ENCODE measurements at regions not wholly inside any gene's neighbourhood (a gene's known extent, or its start where the extent isn't known, plus 50 kb on each side); places are given as distances from the start of the nearest gene placed in this dataset.
A peak's percentile ranks its signal among the peaks of the same experiment; 100 is the strongest.

DNA sequence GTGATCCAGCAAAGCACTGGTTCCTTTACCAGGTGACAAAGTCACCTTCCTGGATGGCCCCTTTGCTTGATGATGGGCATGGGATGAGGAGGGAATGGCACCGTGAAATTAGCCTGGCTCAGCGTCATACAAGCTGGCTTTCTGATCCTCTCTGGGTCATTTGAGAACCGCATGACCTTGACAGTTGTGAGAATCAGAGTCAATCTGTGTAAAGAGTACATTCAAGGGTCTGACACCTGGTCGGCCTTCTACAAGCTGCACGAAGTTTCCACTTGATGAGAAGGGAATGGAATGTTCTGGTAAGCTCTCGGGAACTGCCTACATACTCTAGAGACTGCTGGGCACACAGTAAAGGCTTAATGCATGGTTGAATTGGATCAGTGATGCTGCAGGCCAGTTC, 319.8 kb upstream of the TLE3 start:
- no peak for DNase-seq

DNA sequence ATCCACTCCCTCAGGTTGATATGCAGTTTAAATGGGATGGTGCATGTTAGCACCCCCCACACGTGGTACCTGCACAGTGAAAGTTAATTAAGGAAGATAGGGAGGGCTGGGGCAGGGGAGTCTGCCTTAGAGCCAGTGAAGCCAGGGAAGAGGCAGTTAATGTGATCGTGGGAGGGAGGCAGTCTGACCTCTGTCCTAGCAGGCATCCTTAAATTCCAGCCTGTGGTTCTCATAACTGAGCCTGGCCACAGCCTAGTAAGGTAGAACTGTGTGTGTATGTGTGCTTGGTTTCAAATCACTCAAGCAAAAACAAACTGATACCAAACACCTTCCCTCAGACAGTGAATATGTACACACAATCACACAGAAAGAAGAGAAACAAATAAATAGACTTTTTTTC, 319.1 kb upstream of the TLE3 start:
- DNase-seq = no peak

DNA sequence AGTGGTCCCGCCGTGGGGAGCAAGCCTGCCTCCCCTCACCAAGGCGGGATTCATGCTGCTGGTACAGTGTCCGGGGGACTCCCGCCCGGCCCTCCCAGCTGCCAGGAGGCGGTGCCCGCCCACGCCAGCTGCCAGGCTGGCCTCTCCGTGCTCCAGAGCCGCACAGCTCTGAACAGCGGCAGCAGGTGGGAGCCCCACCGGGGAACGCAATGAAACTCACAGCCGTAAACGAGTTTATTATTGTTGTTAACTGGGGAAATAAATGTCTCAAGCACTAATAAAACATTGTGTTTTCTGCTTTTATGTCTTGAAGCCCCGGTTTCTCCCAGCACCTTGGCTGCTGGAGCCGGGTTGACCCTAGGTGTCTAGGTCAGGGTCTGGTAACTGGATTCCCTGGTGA, 317.7 kb upstream of the TLE3 start:
- DNase-seq = no peak

DNA sequence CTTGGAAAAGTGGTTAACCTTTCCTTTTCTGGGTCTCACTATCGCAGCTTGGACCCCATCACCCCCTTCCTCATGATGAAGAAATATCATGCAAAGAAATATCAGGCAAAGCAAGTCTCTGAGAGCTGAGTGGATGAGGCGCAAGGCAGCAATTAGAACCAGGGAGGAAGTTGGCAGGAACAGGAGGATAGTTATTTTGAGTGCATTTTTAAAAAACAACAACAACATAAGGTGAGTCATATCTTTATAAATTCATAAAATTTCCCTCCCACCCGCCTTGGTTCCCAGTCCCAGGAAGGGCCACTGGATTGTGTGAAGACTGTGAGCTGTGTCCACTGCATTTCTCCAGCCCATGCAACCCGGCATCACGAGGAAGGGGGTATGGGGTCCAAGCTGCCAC, 316.9 kb upstream of the TLE3 start:
- DNase-seq = no peak

DNA sequence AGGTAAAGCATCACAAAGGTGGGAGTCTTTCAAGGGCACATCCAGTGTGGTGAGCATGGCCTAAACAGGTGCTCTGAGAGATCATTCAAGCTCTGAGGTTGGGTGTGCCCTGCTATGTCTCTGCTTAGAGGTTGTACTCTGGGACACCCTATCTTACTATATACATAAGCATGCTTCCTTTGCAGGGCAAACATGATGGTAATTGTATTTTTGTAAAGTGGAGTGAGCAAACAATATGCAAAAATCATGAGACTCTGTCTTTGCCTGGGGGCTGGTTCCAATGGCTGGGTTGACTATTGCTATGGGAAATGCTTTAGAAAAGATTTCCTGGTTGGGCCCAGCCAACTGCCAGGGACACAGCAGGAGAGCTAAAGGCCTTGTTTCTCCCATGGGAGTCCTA, 315.1 kb upstream of the TLE3 start:
- DNase-seq = peak; percentile 25

DNA sequence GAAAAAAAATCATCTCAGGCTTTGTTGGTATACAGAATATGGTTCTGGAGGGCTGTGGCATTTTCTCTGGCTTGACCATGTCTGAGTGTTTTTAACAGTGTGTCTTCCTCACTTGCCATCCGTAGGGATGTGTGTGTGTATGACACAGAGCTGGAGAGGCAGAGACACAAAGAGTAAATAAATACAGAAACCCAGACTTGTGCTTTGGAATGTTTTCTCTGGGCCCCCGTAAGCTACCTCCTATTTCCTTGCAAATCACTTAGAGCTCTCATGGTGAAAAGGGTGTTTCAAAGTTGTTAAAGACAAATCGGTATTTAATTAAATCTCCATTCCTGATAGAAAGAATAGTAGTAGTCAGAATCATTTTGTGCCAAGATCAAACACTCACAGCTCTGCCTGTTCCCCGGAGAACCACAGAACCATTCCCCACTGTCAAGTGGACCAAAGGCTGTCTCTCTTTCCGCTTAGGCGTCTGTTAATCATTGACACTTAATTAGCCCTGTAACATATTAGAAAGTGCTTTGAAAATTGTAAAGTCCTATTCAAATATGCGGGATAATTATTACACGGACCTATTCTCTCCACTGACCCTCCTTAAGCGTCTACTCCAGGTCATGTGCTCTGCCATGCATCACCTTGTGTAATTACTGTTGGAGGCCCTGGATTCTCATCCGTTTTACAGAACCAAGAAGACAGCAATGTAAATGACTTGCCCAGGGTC, 313.6 kb upstream of the TLE3 start:
- no peak for DNase-seq

DNA sequence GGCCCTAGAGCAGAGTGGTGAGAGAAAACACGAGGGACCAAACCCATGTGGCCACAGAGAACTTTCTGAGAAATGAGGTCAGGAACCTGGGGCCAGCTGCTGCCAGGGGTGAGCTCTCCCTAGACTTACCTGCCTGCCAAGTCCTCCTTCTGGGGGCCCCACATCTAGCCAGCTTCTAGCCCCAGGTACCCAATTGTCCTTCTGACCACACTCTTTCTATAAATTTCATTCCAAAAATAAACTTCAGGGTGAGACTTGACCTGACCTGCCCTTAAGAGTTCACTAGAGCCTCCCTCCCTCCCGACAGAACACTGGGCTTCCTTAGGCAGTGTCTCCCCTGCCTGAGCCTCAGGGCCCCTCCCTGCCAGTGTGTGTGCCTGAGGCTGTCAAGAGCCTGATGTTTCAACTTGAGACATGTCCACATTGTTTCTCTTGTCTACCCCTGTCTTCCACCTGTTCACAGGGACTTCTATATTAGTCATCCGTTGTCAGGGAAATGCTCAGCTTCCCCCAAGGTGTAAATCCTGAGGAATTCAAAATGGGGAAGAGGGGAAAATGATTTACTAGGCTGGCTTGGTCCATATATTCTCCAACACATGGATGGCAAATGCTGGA, 312.8 kb upstream of the TLE3 start:
- DNase-seq = no peak

DNA sequence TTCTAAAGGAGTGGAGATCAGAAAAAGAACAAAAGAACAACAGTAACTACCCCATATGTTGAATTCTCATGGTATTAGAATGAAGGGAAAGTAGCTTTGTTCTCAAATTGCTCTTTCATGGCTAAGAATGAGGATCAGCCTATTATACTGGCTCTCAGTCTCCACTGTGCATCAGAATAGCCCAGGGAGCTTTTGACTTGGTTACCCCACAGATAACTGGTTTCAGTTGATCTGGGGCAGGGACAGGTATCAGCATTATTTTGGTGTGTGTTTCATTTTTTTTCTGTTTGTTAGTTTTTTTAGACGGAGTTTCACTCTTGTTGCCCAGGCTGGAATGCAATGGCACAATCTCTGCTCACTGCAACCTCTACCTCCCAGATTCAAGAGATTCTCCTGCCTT, 311.7 kb upstream of the TLE3 start:
- DNase-seq = no peak

DNA sequence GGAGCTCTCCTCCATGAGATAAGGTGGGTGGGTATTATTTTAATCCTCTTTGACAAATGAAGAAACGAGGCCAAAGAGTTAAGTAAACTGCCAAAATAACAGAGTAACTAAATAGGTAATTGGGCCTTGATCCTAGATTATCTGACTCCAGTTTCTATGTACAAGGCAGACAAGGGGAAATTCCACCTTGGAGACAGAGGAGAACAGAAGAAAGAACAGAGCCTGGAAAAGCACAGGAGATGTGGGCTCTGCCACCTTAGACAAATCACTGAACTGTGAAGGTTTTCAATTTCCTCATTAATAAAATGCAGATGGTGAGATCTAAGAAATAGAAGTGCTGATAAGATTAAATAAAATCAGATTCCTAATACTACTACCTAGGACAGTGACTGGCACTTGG, 310.2 kb upstream of the TLE3 start:
- DNase-seq = no peak

DNA sequence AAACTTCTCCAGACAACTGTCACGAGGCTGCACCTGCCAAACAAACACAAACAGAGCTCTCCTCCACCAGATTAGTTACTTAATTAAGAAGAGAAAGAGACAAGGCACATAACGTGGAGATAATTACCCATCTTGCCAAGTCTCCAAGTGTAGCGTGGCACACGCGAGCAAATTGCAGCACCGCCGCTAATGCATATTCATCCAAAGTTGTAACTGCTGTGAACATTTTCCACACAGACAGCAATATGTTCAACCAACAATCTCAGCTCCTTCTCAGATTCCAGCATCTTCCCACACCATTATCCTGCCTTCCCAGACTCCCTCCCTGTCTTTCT, 309.6 kb upstream of the TLE3 start:
- no peak for DNase-seq

DNA sequence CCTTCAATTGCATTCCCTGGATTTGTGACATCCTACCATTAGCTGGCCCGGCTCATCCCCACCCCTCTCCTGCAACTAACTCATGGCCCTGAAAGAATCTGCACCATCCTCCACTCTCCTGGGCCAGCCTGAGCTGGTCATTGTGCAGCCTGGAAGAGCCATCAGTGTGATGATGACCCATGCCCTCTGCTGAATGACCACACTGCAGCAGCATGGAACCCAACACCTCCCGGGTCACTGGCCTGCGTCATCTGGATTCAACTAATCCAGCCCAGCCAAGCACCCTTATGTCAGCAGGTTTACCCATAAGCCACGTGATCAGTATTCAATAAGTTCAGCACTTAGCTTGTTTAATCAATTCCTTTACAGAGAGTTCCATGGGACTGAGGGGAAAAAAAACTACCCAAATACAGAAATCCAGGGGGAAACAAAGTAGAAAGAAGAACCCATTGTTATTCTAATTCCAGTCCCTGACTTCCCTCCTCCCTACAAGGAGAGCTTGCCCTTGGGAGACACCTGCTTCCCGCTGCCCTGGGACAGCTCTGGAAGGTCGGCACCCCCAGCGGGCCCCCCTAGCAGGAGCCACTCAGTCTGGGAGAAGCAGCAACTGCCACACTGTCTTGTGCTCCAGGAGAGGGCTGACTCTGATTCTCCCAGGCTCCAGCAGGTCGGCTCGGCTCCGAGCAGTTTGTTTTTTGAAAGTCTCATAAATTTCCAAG, 309.1 kb upstream of the TLE3 start:
- DNase-seq = no peak

DNA sequence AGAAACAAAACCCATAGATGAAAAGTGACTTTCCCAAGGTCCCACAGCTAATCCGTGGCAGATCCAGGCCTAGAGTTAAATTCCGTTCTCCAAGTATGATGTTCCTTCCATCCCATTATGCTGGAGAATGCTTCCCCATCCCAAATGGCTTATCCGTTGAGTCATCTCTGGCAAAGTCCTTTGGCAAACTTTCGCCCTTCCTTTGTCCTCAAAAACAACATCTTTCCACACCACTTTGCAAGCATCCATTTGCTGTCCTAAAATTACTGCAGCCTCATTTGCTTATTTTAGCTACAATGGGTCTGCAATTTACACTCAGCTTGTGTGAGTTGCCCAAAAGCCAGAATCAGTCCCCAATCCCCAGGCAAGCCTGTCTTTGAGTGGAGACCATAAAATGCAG, 304.0 kb upstream of the TLE3 start:
- DNase-seq = no peak

DNA sequence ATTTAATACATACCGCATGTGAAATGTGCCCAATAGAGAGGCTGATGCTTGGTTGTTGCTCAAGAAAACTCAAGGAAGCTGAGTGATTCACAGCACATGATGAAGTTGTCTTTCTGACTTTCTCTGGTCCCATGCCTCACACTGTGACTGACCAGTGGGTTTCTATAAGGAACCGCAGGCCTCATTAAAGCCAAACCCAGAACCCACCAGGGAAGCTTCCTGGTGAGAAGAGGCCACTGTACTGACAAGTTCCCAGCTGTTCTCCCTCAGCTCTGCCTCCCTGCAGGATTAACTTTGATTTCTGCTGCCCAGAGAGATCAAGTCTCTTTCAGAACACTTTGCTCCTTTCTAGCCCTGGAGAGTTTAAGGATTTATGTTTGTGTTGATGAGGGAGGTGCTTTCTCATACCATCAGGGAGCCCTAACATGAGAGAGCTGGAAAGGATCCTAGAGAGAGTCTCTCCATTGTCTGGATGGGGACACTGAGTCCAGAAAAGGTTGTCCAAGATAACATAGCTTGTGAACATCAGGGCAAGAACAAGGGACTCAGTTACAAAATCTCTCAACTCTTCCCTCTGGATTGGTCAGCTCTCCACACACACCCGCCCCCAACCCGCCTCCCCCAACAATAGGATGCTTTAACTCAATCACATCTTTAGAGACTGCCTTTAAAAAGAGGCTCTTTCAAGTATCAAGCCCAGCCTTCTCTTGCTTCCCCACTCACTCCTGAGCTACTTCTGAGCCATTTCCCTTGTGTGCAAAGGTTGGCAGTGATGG, 303.2 kb upstream of the TLE3 start:
- DNase-seq = no peak

DNA sequence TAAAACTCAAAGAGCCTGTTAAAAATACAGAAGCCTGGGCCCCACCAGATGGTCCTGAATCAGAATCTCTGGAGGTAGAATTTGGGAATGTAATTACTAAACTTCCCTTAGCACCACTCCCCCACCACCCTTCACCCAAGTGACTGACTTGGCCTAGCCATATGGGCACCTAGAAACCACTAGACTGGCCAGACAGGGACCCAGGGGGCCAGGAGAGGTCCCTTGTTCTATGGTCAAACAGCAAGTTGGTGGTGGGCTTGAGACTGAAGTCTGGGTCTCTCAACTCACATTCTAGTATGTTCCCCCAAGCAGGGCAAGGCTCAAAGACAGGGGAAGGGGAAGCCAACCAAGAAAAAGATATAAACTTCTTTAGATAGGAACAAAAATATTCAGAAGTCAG, 301.5 kb upstream of the TLE3 start:
- DNase-seq = no peak

DNA sequence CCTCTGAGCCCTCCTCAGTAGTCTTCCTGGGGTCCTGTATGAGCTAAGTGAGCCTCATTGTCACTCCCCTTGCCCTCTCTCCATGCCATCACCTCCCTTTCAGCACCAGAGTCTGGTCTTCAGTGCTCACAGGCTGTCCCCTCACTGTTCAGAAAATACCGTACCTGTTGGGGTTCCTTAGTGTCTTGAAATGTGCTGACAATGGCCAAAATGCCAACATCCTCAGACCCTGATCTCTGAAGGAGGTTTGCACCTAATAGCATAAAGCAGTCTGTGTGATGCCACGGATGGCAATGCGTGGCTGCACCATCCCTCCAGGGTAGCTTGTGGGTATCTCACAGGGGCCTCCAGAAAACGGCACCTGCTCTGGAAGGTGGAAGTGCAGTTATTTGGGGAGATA, 301.0 kb upstream of the TLE3 start:
- no peak for DNase-seq

DNA sequence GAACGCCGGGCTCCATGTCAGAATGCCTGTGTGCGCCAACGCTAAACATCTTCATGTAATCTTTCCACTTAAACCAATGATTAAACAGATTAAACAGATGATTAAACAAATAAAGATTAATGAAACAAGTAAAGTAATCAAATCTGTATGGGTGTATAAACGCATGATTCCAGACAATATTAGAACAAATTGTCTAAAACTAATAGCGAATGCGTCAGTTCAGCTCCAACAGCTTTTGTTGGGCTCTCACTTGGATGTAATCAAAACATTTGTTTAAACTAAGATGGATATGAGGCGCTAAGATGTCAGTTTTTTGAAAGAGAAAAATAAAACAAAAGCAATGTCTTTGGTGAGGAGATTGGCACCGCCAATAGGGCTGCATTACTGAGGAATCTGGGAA, 299.1 kb upstream of the TLE3 start:
- no peak for DNase-seq

DNA sequence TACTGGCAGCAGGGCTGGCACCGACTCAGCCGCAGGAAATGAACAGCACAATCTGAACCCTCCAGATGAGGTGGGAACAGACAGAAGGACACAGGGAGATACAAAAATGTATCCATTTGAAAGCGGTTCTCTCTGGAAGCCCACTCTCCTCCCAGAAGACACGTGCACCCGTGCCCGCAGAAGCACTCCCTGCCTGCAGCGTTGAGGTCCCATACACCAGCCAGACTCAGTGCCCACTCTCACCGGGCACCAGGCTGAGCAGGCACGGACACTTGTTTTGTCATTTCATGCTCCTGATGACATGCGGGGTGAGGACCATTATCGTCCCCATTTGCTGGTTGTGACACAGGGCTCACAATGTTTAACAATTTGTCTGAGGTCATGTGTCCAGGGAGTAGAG, 297.4 kb upstream of the TLE3 start:
- DNase-seq = no peak

DNA sequence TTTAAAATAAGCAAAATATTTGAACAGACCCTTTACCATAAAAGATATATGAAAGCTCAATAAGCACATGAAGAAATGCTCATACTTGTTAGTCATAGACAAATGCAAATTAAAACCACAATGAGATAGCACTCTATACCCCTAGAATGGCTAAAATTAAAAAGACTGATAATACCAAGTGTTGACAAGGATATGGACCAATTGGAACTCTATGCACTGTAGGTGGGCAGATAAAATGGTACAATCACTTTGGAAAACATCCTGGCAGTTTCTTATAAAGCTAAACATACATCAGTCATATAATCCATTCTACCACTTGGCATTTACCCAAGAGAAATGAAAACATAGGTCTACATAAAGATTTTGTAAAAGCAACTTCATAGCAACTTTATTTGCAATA, 293.0 kb upstream of the TLE3 start:
- DNase-seq = no peak

DNA sequence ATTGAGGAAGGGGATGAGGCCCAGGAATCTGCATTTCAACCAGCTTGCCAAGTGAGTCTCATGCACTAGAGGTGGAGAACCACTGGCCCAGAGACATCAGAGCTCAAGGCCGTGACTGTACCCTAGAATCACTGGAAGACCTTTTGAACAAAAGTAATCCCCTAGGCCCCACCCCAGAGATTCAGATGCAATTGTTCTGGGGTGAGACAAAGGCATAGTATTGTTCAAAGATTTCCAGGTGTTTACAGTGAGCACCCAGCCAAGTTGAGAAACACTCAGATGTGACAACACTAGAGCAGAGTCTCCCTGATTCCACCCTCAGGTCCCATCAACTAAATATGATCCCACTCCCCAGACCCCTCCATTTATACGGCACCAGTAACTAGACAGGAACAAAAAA, 290.3 kb upstream of the TLE3 start:
- DNase-seq = no peak

DNA sequence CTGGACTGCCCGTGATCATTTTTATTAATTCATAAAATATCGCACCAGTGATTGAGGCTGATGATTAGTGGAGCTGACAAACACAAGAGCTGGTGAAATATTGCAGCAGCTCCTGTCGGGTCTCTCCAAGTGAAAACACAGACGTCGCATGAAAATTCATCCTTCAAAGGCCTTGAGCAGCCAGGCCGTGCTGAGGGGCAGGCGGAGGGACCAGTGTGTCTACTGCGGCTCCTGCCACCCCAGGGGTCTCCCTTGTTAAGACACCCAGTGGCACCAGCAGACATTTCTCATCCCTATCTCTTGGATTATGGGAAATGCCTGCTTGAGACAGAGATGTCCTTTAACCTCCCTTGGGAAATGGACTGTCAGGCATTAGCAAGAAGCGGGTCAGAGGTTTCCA, 289.4 kb upstream of the TLE3 start:
- DNase-seq = no peak

DNA sequence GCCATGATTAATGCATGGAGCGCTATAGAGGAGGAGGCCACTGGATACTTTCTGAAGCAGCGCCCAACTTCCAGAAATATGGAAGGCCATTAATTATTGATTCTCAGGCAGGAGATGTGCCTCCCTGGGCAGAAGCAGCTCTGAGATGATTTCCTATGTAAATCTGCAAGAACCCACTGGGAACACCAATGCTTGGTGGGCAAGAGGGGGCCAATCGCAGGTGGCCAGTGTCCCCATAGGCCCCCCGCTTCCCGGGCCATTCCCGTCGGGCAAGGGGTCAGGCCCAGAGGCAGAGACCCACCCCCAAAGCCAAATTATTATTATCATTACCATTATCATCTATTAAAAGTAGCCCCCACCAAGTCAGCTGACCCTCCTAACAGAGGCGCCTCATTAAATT, 288.0 kb upstream of the TLE3 start:
- no peak for DNase-seq

DNA sequence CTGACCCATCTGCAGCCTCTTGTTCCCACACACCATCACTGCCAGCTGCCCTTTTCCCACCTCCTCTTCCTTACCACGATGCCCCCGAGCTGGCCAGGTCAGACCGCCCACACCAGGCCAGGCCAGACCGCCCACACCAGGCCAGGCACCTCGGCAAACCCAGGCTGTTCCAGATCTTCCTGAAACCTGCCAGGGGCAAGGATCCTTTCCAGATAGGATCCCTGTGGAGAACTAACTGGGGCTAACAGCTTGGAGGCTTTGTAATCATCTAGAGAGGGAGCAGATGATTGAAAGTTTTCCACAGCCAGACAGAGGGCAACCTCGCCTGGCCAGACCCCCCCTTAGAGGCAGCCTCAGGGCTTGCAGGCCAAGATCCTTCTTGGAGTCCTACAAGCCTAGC, 287.3 kb upstream of the TLE3 start:
- no peak for DNase-seq

DNA sequence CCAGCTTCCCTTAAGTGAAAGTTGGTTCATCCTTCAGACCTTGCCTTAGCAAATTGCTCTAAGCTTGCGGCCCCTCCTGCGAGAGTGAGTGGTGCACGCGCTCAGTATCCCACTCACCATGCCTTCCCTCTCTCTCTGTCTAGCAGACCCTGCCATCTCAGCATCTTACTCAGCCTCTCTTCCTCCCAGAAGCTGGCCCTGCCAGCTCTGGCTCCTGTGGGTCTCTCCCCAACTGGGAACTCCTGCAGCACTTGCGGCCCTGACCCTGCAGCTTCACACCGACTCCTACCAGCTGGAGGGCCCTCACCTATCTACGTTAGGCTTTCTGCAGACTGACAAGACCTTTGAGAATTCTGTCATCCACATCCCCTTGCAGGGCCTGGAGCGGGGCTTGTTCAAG, 286.1 kb upstream of the TLE3 start:
- no peak for DNase-seq

All from NCI-H2081 treated with DMSO at 0.1 percent for 48 hours (cell line).